SIG-M5 treated with dmso at 0.1 percent for 504 hours (cell line): ENCODE measurements at regions not wholly inside any gene's neighbourhood (a gene's known extent, or its start where the extent isn't known, plus 50 kb on each side); places are given as distances from the start of the nearest gene placed in this dataset.
"Not testable (repeated sequence)": the region's sequence is repeated elsewhere in the genome, so short reads cannot be mapped to it uniquely, and the experiment has no call there.

ENCODE experiments used
- DNase-seq: peaks from one replicate; lab custom pipeline; 2025; ENCODE audit not compliant: unreplicated experiment; lab: John Stamatoyannopoulos, UW

- peak; percentile 97 for DNase-seq
Measured at GRCh38 chr13:78160793-78161192, 242.2 kb upstream of the EDNRB start.

GRCh38 chr13:78152415-78152814, 233.8 kb upstream of the EDNRB start:
- no peak for DNase-seq

DNA sequence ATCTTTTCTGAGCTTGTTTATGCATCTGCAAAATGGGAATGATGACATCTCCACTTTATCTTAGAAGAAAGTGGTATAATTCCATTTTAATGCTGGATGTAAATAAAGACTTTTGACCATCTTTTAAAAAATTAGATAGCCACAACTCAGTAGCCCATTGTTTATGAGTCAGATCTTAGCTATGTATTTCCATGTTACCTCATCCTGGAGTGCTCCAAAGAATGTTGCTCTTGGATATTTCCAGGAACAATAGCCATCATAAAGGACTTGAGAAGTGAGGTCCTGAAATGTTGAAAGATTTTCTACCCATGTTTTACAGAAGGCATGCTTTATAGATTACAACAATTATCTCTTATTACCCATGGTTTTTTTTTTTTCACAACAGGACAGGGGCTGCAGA, 229.3 kb upstream of the EDNRB start:
- no peak for DNase-seq

GRCh38 chr13:78145276-78145675, 226.6 kb upstream of the EDNRB start:
- no peak for DNase-seq

DNA sequence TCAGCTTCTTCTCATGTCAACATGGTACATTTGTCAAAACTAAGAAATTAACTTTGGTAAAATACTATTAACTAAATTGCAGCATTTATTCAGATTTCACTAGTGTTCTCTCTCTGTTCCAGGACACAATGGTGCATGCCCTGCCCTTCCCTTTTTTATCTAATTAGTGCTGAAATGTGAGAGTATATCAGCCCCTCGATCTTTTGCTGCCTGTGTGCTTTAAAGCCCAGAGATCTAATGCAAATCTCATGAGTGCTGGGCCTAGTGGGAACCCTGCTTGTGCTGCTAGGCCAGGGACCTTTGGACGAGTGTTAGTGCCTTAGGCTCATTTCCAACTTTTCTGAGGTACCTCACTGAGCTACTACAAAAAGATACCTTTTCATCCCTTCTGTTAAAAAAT, 221.1 kb upstream of the EDNRB start:
- DNase-seq, result no peak

DNA sequence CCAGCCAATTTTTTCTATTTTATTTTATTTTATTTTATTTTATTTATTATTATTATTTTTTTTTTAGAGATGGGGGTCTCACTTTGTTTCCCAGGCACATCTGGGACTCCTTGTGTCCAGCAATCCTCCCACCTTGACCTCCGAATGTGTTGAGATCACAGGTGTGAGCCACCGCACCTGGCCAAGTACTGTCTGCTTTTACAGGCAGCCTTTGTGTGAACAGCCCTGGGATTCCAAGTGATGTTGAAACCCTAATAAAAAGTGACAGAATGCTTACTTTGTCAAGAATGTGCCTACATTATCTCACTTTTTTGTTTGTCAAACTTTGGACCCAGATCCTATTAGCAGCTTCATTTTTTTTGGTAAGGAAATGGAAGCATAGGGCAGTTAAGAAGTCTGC, 220.1 kb upstream of the EDNRB start:
- DNase-seq, result no peak

DNA sequence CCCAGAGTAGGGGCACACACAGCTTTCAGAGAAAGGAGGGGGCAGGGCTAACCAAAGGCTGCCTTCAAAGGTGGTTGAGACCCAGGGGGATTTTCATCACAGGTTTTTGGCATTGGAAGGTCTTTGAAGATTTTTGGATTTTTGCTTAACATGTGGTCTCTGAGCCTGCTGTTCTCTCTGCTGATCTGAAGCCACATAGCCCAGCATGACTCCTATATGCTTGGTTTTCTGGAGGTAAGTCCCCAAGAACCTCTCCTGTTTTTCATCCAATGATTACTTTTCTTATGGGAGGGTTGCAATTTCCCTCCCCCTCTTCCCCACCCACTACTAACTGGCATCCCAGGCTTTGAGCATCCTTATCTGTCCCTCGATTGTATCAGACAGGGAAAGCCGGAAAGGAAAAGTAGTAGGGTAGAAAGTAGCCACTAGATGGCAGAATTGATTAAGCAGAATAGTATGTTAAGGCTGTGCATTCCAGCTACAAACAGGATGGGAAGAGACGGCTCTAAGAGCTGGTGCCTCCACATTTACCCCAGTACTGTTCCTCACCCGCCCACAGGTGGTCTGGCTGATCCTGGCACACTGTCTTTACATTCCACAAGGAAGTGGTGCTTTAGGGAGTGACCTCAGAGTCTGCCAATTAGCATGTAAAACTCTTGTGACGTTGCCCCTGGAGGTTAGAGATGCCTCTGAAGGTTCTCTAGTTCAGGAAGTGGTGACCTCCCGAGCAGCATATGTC, 218.9 kb upstream of the EDNRB start:
- peak; percentile 82 for DNase-seq

GRCh38 chr13:78136966-78137365, 218.3 kb upstream of the EDNRB start:
- no peak for DNase-seq

GRCh38 chr13:78133511-78133910, 214.9 kb upstream of the EDNRB start:
- no peak for DNase-seq

- peak; percentile 6 for DNase-seq
Measured at GRCh38 chr13:78131811-78132210, 213.2 kb upstream of the EDNRB start.

DNA sequence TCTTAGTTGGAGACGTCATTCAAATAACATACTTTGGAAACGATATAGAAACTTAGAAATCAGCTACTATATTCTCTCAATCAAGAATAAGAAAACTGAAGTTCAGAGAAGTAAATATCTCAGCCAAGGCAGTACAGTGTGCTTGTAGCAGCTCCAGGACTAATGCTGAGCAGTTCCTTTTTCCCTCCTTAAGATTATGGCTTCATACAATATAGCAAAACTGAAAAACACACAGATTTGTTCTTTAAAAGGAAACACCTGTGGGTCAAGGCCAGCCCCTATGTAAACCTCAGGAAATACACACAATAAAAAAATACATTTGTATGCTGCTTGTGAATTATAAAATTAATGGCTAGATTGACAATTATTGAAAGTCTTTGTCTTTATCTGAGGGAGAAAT, 212.7 kb upstream of the EDNRB start:
- DNase-seq, result no peak

DNA sequence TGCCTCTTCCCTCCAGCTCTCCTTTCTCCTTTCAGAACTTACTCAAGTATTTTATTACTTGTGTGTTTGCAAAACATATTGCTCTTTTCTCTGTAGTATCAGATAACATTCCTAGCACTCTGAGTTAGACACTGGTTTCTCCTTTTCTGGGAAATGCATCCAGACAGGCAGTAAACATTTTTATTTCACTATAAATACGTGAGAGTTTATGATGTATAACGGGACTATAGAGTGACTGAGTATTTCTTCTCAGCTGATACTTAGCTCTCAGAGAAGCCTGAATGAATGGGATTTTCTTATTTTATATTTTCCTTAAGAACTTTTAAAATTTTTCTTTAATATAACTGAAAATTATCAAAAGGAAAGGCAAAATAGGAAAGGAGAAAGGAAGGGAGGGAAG, 211.2 kb upstream of the EDNRB start:
- DNase-seq, result no peak

- no peak for DNase-seq
Measured at GRCh38 chr13:78129359-78129758, 210.7 kb upstream of the EDNRB start.

DNA sequence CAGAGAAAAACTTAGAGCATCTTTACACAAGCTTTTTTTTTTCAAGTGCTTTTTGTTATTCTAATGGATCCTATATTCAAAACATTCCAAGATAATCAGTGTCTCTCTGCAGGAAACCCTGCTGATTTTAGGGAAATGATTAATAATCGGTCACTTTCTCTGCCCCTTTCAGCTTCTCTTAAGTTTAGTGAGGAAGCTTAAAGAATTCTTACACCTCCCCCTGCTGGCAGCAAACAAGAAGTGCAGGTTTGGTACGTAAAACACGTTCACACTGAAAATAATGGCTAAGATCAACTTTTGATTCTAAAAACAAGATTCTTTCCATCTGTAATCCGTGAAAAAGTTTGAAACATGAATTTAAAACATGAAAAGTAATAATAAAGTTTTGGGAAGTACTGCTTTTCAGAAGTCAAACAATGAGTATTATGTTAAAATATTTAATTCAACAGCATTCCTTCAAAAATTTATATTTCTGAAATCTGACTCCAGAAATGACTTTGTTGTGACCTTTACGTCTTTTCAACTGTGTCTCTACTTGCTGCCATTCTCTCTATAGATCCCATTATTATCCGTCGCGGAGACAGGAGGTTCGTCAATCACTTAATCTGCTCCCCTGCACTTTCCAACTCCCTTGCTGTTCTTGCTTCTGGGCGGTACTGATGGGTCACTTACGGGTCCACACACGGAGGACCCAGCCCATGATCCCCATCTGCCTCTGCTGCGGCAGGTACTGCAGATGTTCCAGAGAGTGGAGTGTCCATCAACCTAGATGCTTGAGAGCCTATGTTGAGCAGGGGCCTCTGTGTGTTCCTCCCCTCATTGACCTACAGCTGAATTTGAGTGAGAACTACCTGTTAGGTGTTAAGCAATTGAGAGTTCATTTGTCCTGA, 203.1 kb upstream of the EDNRB start:
- peak; percentile 78 for DNase-seq

DNA sequence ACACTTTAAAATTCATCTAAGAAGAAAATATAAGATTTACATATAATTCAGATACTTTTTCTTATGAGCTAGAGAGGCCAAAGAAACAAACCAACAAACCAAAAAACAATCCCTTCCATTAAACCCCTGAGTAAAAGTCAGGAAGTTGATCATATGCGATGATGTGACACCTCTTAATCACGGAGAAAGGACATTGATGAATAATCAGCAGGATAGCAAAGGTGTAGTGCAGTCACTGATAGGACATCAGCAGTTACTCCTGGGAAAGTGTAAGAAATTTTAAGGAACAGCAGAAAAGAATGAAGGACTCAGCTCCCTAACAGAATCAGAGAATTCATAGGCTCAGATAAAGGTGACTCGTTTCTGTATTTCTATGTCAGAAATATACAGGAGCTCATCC, 202.4 kb upstream of the EDNRB start:
- no peak for DNase-seq

DNA sequence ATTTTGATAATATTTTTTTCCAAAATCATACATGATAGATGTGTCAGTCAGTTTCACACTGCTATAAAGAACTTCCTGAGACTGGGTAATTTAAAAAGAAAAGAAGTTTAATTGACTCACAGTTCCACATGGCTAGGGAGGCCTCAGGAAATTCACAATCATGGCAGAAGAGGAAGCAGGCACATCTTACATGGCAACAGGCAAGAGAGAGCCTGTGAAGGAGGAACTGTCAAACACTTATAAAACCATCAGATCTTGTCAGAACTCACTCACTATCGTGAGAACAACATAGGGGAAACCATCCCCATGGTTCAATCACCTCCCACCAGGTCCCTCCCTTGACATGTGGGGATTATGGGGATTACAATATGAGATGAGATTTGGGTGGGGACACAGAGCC, 201.5 kb upstream of the EDNRB start:
- peak; percentile 7 for DNase-seq

GRCh38 chr13:78117070-78117469, 198.4 kb upstream of the EDNRB start:
- DNase-seq, result not testable (repeated sequence)

GRCh38 chr13:78105656-78106055, 187.0 kb upstream of the EDNRB start:
- DNase-seq, result peak; percentile 45

DNA sequence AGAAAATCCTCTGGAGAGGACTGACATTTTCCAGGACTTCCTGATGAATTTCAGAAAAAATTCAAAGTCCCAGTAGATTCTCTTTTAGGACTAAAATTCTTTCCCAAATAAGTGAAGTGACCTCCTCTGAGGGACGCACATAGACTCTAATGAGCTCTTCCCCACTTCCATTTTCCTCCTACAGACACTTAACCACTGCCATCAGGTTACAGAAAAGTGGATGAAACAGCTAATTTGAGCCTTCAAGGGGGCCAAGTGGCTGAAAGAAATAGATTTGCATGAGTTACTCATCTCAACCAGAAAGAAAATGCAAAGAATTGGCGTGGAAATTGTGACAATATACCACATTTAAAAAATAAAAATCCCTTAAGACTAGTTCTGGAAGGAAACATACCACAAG, 185.3 kb upstream of the EDNRB start:
- no peak for DNase-seq

DNA sequence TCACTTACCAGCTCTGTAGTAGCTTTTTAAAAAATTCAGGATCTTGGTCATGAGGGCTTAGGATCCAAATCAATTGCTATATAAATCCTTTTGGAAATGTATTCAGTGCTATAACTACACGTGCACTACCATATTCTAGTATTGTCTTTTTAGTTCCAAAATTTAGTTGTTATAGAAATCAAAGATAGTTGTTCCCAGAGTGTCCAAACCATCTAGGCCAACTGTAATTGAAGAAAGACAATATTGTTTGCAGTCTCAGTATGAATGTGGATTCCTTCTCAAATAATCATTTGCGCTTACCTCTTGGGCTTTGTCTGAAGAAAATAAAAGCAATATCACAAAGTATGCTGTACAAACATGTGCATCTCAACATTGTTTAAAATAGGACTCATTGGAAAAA, 184.1 kb upstream of the EDNRB start:
- DNase-seq, result no peak

- peak; percentile 97 for DNase-seq
Measured at GRCh38 chr13:78102121-78102677, 183.6 kb upstream of the EDNRB start.

GRCh38 chr13:78100486-78100885, 181.9 kb upstream of the EDNRB start:
- no peak for DNase-seq
